Ramos (cell line): ENCODE measurements at regions not wholly inside any gene's neighbourhood (a gene's known extent, or its start where the extent isn't known, plus 50 kb on each side); places are given as distances from the start of the nearest gene placed in this dataset.
"Not testable (repeated sequence)": the region's sequence is repeated elsewhere in the genome, so short reads cannot be mapped to it uniquely, and the experiment has no call there.

Source experiments
- in situ Hi-C: fragments of 300-500 bp; cut with MboI; formaldehyde crosslinking; loops from one replicate; pipeline ENCODE4 v1.14.3; 2022; ENCODE audit warnings: low sequenced_read_pairs; ENCODE audit not compliant: unreplicated experiment

DNA sequence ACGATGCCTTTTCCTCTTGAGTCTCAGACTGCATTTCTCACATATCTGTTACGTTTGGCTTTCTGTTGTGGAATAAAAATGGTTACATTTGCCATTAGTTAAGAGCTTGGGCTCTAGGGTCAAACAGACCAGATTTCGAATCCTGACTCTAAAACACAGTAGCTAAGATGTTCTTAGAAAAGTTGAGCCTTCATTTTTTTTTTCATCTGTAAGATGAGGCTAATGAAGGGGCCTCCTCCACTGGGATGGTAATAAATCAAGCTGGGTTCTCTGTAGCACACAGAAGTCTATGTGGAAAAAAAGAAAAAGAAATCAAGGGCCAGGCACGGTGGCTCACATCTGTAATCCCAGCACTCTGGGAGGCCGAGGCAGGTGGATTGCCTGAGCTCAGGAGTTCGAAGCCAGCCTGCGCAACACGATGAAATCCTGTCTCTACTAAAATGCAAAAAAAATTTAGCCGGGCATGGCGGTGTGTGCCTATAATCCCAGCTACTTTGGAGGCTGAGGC is 49.9 kb upstream of the CAPRIN1 start:
- in situ Hi-C loops: no loop called here

DNA sequence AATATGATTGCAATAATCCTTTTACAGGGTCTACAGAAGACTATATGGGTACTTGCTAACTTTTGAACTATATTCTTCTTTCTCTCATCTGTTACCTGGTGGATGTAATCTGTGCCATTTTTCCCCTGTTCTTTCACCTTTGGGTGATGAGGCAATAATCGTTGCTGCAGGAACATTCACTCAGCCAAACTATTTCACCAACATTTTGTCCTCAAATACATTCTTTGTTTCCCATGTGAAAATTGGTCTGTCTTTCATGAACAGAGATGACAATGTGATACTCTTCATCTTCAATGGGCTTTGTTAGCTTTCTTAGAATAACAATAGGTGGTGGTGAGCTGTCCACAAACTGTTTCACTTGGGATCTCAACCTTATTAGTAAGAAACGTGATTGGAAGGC is 52.1 kb upstream of the CAPRIN1 start:
- in situ Hi-C loops: loop anchor here (5.0 kb wide), 1 partner anchor 358 kb away; the partner anchor contains the start of gene ABTB2

DNA sequence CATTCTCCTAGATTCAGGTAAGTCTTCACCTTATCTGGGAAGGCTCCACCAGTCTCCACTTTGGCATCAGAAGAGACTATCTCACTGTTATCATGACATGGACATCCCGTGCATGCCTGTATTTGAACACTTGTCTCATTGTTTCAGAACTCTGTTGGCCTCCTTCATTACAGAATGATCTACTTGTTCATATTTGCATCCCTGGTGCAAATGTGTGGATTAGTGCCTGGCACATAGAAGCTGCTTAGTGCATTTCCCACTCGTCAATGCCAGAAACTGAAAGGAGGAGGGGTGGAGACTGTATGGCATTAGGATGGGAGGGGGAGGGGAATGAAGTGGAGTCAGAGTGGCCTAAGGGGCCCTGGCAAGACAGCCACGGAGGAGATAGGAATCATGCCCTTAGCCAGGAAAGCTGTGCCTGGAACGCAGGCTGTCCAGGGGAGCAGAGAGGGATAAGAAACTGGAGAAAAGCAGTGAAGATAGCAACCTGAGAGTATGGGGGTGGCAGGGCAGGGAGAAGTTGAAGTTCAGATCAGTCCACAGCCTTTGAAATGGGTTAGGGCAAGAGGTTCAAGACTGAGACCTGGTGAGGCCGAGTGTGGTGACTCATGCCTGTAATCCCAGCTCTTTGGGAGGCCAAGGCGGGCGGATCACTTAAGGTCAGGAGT is 53.8 kb upstream of the CAPRIN1 start:
- in situ Hi-C loops: loop anchor here (5.0 kb wide), 1 partner anchor 360 kb away; the partner anchor contains the start of gene ABTB2

DNA sequence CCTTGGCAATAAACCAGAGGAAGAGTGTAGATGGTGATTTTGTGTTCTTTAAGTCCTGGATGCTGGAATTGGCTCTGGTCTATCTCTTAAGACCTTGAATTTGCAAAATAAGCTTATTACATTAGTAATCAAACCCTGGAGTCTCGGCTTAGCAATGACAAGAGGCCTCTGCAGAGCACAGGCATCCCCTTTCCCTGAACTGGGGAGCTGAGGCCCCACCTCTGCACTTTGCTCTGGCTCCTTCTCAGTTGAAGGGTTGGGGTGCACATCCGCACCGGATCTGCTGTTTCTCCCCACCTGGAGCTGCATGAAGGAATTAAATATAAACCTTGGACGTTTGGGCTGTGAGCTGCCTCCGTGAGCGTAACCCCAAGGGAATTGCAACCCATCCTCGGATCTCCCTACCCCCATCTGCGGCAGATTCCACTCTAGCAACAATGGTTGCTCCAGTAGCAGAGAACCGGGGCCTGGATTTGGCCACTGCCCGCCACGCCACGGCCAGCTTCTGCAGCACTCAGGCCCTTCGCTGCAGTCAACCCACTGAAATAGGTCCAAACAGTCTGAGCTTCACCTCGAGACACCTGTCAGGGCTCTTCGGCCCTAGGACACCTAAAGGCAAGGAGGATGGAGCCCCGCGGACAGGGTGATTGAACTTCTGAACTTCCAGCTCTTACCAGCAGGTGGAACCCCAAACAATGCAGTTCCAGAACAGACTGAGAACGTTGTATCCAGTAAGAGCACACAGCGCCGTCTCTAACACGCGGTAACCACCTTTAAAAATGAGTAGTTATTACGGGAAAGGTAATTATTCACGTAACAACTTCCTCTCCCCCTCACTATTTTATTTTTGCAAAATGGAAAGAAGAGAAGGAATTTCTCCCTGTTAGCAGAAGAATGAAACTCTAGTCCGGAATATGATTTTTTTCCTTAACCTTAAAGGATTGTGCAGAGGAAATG is 54.8 kb upstream of the CAPRIN1 start:
- in situ Hi-C loops: loop anchor here (5.0 kb wide), 1 partner anchor 361 kb away; the partner anchor contains the start of gene ABTB2

DNA sequence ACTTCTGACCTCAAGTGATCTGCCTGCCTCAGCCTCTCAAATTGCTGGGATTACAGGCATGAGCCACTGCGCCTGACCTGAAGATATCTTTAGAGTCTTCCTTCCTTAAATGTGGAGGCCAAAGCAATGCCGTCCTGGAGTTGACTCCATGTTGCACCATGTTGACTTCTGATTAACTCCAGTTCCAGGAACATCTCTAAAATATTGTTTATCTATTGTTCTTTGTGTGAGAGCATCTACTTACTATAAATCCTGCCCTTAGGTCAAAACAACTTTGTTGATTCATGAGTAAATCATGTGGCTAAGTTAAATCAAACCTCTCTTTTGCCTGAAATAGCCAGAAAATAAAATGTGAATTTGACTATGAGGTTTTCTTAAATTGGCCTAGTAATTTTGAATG is 56.6 kb upstream of the CAPRIN1 start:
- in situ Hi-C loops: loop anchor here (5.0 kb wide), 1 partner anchor 362 kb away; the partner anchor contains the start of gene ABTB2

DNA sequence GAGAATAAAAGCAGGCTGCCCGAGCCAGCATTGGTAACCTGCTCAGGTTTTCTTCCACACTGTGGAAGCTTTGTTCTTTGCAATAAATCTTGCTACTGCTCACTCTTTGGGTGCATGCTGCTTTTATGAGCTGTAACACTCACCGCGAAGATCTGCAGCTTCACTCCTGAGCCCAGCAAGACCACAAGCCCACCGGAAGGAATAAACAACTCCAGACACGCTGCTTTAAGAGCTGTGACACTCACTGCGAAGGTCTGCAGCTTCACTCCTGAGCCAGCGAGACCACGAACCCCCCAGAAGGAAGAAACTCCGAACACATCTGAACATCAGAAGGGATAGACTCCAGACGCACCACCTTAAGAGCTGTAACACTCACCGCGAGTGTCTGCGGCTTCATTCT is 60.4 kb upstream of the CAPRIN1 start:
- in situ Hi-C loops: not testable (repeated sequence)

DNA sequence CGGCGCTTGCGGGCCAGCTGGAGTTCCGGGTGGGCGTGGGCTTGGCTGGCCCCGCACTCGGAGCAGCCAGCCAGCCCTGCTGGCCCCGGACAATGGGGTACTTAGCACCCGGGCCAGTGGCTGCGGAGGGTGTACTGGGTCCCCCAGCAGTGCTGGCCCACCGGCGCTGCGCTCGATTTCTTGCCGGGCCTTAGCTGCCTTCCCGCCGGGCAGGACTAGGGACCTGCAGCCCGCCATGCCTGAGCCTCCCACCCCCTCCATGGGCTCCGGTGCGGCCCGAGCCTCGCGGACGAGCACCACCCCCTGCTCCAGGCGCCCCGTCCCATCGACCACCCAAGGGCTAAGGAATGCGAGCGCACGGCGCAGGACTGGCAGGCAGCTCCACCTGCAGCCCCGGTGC is 61.4 kb upstream of the CAPRIN1 start:
- in situ Hi-C loops: not testable (repeated sequence)

DNA sequence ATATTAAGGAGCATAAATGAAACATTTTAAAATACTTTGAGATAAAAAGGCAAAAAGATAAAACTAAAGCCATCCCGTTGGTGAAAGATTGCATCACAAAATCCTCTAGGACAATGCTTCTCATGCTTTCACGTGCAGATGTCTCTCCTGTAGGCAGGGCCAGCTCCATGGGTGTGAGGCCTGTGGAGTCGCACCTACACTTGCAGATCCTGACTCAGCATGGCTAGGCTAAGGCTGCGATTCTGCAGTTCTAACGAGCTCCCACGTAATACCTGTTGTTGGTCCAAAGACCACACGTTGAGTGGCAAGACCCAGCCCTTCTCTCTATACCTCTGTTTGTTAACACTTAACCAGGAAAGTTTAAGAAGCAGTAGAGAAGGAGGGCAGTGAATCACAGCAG is 62.1 kb upstream of the CAPRIN1 start:
- in situ Hi-C loops: no loop called here

DNA sequence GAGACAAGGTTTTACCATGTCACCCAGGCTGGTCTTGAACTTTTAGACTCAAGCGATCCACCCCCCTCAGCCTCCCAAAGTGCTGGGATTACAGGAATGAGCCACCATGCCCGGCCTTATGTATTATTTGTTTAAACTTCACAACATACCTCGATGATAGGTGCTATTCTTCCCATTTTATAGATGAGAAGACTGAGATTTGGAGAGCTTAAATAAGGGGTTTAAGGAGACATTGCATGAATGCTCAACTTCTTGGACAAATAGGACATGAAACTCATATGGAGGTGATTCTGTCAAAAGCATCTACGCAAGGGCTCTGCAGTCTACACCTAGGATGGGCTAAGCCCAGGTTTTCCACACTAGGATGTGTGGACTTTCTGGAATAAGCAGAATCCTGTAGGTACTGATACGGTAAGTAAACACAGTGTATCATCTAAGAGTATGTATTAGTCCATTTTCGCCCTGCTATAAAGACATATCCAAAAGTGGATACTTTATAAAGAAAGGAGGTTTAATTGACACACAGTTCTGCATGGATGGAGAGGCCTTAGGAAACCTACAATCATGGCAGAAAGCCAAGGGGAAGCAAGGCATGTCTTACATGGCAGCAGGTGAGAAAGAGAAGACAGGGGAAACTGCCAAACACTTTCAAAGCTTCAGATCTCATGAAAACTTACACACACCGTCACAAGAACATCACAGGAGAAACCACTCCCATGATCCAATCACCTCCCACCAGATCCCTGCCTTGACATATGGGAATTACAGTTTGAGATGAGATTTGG is 62.8 kb upstream of the CAPRIN1 start:
- in situ Hi-C loops: no loop called here

DNA sequence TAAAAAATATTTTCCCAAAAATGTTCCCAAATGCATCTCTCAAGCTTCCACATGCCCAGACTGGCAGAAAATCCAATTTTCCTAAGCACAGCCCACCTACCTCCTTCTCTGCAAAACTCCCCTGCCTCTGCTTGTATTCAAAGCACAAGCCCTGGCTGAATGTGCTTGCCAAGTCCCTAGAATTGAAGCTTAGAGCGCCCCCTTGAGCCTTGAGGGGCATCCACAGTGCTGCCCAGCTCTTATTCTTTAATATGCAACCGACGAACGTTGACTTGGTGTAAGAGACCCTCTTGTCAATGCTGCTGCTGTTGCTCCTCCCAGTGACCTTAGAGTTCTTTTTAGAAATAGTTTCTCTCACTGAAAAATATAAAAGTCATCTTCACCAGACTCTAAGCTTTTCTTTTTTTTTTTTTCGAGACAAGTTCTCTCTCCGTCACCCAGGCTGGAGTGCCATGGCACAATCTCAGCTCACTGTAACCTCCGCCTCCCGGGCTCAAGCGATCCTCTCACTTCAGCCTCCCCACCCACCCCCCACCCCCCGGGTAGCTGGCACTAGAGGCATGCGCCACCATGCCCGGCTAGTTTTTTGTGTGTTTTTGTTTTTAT is 63.5 kb upstream of the CAPRIN1 start:
- in situ Hi-C loops: no loop called here

DNA sequence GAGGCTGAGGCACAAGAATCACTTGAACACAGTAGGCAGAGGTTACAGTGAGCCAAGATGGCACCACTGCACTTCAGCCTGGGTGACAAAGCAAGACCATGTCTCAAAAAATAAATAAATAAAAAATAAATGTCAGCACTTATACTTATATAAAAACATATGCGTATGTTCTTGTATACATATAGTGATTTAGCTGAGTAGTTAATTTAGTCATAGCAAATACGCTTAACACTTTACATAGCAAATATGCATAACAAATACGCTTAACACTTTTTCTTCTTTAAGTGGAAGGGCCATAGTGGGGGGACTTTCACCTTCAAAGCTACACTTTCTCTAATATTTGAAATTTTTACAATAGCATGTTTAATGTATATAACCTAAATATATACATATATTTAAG is 64.0 kb upstream of the CAPRIN1 start:
- in situ Hi-C loops: no loop called here

DNA sequence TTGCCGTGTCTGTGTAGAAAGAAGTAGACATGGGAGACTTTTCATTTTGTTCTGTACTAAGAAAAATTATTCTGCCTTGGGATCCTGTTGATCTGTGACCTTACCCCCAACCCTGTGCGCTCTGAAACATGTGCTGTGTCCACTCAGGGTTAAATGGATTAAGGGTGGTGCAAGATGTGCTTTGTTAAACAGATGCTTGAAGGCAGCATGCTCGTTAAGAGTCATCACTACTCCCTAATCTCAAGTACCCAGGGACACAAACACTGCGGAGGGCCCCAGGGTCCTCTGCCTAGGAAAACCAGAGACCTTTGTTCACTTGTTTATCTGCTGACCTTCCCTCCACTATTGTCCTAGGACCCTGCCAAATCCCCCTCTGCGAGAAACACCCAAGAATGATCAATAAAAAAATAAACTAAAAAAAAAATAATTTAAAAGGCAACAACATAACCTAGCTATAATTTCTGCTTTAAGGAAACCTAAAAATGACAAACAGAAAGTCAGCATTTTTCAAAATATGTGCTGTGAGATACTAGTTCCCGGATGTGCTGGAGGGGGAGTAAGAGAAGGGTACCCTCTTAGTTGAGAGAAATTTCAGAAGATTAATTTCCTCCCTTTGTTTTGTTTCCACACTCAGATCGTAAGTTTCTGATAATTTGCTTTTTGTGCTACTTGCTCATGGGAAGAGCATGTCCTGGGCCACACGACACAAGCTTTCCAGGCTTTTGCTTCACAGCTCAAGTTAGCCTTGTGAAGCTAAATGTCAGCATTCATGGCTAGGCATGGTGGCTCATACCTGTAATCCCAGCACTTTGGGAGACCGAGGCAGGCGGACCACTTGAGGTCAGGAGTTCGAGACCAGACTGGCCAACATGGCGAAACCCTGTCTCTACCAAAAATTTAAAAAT is 64.7 kb upstream of the CAPRIN1 start:
- in situ Hi-C loops: not testable (repeated sequence)

DNA sequence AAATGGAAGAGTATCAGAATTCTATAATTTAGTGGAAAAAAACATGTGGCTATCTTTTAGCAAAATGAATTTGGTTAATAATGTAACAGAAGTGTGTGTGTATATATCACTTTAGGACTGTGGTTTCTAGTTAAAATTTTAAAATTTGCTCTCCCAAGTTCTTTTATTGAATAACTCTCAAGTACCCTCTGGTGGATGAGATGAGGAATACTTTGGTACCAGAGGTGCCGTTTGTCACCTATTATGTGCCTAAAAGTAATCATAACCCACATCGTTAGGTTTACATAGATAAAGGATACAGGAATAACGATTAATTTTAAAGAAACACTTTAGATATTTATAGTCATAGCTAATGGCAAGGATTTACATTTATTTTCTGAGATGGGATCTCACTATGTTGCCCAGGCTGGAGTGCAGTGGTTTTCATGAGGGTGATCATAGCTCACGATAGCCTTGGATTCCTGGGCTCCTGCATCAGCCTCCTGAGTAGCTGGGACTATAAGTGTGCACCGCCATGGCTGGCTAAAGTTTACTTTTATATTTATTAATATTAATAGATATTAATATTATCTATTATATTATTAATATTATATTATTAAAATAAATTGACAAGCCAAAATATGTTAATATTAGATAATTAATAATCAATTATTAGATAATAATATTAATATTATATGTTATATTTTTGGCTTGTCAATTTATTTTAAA is 66.7 kb upstream of the CAPRIN1 start:
- in situ Hi-C loops: loop anchor here (5.0 kb wide), 1 partner anchor 123 kb away; no protein-coding TSS in a partner anchor

DNA sequence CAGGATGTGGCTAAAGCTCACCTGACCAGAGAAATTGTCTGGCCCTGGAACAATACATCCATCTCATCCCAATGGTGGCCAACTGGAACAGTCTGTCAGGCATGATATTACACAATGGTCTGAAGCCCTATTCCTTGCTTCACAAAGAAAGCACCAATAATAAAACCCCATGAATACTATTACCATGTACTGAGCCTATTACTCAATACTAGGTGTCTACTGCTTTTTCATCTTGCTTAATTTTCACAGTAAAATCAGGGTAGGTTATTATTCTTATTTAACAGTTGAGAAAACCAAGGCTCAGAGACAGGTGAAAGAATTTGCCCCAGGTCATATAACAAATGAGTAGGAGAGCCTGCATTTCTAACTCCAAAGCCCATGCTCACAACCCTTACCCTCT is 68.9 kb upstream of the CAPRIN1 start:
- in situ Hi-C loops: loop anchor here (5.0 kb wide), 1 partner anchor 120 kb away; no protein-coding TSS in a partner anchor

DNA sequence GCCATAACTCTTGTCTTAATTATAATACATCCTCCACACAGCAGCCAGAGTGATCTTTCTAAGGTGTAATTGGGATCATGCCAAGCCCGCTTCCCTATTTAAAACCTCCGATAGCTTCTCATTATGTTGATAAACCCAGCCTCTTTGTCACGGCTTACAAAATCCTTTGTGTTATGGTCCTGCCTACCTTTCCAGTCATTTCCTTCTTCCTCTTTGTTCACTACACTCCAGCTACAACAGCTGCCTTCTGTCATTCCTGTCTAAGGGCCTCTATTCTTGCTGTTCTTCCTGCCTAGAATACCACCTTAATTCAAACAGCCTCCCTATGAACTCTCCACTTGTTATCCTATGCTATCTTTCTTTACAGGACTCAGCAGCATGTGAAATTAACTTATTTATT is 70.6 kb upstream of the CAPRIN1 start:
- in situ Hi-C loops: loop anchor here (5.0 kb wide), 1 partner anchor 119 kb away; no protein-coding TSS in a partner anchor

DNA sequence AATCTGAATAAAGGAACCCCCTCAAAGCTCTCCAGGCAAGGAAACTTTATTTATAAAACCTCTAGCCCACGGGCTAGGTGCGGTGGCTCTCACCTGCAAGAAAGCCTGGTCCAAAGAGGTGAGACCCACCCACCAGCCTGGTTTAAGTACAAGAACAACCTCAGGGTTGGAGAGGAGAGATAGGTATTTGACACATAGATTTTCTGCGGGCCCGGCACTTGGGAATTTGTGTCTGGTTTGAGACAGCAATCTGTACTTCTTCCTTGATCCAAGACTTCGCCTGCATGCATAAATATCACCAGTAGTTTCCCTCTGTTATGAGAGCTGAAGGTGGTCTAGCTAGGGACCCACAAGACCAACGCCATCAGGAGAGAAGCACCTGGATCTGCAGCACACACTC is 73.2 kb upstream of the CAPRIN1 start:
- in situ Hi-C loops: no loop called here

DNA sequence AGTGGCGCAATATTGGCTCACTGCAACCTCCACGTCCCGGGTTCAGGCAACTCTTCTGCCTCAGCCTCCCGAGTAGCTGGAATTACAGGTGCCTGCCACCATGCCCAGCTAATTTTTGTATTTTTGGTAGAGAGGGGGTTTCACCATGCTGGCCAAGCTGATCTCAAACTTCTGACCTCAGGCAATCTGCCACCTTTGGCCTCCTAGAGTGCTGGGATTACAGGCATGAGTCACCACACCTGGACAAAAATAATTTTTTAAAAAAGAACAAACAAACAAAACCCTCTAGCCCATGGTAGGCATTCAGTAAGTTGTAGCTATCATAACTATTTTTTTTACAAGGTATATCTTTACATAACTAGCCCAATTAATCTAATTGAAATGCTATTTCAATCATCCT is 73.9 kb upstream of the CAPRIN1 start:
- in situ Hi-C loops: no loop called here
